Amygdala (tissue), 56 donors: ENCODE measurements at regions not wholly inside any gene's neighbourhood (a gene's known extent, or its start where the extent isn't known, plus 50 kb on each side); places are given as distances from the start of the nearest gene placed in this dataset.
"Not testable (repeated sequence)": the region's sequence is repeated elsewhere in the genome, so short reads cannot be mapped to it uniquely, and the experiment has no call there.

Experiments
- DNase-seq, 56 donors: peaks; one replicate each; lab custom pipeline; 2025; lab: John Stamatoyannopoulos, UW

GRCh38 chr4:28792917-28793597 is 1927.1 kb upstream of the PCDH7 start:
- DNase-seq, result no peak

GRCh38 chr4:28799696-28800095 is 1920.5 kb upstream of the PCDH7 start:
- DNase-seq, result no peak

- DNase-seq, result no peak
Measured at GRCh38 chr4:28811025-28811424, 1909.1 kb upstream of the PCDH7 start.

- DNase-seq, result no peak
Measured at GRCh38 chr4:28822163-28822562, 1898.0 kb upstream of the PCDH7 start.

DNA sequence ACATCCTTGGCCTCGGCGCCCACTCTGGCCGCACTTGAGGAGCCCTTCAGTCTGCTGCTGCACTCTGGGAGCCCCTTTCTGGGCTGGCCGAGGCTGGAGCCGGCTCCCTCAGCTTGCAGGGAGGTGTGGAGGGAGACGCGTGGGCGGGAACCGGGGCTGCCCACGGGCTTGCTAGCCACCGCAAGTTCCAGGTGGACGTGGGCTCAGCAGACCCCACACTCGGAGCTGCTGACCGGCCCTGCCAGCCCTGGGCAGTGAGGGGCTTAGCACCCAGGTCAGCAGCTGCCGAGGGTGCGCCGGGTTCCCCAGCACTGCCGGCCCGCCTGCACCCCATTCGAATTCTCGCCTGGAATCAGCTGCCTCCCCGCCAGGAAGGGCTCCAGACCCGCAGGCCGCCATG is 1892.3 kb upstream of the PCDH7 start:
- no peak for DNase-seq

DNA sequence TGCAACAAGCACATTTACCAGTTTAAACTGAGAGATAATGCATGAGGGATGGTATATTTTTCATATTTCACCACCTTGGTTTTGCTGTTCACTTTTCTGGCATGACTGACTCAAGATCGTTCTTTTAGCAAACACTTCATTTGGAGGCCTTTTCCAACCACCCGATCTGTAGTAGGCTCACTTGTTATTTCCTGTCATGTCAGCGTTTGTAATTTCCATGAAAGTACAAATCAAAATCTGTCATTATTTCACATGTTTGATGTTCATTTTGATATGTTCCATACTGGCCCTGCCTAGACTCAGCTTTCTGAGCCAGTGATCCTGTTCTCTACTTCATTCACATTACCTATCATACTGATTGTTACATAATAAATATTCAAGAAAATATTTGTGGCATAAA is 1888.3 kb upstream of the PCDH7 start:
- DNase-seq, result no peak

- DNase-seq, result no peak
Measured at GRCh38 chr4:28832444-28832843, 1887.7 kb upstream of the PCDH7 start.

- no peak for DNase-seq
Measured at GRCh38 chr4:28834120-28834519, 1886.0 kb upstream of the PCDH7 start.

- no peak for DNase-seq
Measured at GRCh38 chr4:28835501-28835900, 1884.7 kb upstream of the PCDH7 start.

GRCh38 chr4:28842271-28842670 is 1877.9 kb upstream of the PCDH7 start:
- DNase-seq, result no peak

DNA sequence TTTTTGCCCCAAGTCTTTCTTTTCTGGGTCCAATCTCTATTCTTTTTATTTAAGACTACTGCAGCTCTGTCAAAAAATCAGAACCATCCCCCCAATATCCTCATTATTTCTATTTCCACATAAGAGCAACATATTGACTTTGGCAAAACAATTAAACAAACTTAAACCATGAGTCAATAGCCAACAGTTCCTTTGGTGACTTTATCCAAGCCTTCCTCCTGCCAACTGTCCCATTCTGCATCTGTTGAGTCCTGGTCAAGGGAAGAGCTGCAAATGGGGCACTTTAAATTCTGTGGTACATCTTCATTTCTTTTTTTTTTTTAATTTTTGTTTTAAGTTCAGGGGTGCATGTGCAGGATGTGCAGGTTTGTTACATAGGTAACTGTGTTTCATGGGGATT is 1875.0 kb upstream of the PCDH7 start:
- DNase-seq, result no peak

- not testable (repeated sequence) for DNase-seq
Measured at GRCh38 chr4:28857028-28857427, 1863.1 kb upstream of the PCDH7 start.

DNA sequence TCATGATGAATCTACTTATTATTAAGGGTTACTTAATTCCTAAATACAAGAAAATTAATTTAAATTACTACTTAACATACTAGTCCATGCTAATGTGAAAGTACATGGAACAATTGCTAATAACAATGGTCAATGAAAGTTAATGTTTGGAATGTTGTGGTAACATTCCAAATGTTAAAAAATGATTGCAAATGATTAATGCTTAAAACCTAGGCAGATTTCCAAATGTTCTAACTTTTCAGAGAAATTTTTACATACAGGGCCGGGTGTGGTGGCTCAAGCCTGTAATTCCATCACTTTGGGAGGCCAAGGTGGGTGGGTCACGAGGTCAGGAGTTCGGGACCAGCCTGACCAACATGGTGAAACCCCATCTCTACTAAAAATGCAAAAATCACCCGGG is 1851.3 kb upstream of the PCDH7 start:
- DNase-seq, result no peak

- no peak for DNase-seq
Measured at GRCh38 chr4:28879178-28879577, 1841.0 kb upstream of the PCDH7 start.

DNA sequence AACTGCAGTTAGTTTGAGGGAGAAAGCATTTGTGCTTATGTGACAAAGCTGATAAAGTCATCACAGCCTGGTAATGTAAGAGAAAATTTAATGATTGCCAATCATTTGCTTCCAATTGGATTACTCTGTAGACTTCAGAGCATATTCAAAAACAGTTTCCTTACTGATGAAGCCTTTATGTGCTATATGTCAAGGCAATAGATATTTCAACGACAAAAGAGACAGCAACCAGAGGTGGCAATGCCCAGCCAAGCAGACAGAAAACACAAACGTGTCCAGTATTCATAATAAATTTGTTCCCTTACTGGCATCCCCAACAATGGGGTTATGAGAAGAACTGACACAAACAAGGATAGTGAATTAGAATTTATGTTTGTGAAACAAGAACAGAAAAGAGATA is 1840.3 kb upstream of the PCDH7 start:
- no peak for DNase-seq

DNA sequence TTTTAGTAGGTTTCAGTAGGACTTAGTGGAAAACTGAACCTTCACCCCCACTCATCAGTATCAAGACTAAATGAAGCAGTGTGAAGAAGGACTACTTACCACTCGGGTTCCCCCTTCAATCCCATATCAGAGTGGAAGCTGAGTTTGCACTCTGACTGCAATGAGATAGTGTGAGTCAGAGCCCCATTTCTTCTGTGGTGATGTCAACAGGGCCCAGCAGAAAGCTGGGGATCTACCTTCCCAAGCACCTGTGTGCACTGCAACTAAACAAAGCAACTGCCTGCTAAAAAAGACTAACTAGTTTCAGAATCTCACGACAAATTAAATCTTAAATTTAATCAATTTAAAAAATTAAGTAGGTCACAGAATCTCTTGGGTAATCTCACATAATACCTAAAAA is 1837.0 kb upstream of the PCDH7 start:
- no peak for DNase-seq

DNA sequence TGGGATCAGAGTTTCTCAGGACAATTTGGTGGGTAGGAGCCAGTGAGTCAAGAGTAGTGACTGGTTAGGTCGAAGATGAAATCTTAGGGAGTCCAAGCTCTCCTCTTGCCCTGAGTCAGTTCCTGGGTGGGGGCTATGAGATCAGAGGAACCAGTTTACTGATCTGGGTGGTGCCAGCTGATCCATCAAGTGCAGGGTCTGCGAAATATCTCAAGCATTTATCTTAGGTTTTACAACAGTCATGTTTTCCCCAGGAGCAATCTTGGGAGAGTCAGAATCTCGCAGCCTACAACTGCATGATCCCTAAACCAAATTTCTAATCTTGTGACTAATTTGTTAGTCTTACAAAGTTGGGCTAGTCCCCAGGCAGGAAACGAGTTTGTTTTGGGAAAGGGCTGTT is 1833.2 kb upstream of the PCDH7 start:
- DNase-seq, result no peak

- peak in 2 of 56 donors; percentile 0 for DNase-seq
Measured at GRCh38 chr4:28890949-28891775, 1829.0 kb upstream of the PCDH7 start.

DNA sequence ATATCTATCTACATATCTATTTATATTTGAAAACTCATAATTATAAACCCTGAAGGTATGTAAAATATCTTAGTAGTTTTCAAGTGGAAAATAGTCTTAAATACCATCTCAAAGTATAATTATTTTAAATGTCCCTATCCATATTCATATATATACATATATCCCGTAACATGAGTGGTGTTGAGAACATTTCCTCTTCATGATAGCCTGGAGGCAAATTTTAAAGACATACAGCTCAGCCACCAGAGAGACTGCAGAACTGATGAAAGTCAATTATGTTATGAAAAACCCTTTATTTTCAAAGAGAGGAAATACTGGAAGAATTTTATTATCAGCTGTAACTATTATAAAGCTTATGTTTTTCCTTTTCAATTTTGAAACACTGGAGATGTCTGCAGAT is 1806.7 kb upstream of the PCDH7 start:
- DNase-seq, result no peak

- no peak for DNase-seq
Measured at GRCh38 chr4:28916585-28916984, 1803.6 kb upstream of the PCDH7 start.

DNA sequence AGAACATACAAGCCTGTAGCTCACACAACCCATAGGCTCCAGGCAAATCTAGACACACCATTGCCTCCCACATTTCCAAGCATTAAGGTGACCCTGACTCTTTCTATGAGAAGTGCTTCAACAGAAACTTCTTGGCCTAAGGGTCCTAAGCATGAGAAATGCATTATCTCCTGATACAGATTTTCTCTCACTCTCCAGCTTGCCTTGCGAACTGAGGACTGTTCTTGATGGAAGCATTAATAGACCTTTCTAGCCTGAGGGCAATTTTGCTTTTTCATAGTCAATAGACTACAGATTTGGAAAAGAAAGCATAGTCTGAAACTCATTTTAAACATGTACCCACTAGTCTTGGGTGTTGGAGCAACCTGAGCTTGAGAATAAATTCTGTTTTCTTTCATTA is 1801.3 kb upstream of the PCDH7 start:
- DNase-seq, result no peak

GRCh38 chr4:28921886-28922285 is 1798.3 kb upstream of the PCDH7 start:
- no peak for DNase-seq
